HL-60/S4 treated with phorbol 12-myristate 13-acetate at 8.2 ng/mL for 4 days and 3 days (cell line): ENCODE measurements at regions not wholly inside any gene's neighbourhood (a gene's known extent, or its start where the extent isn't known, plus 50 kb on each side); places are given as distances from the start of the nearest gene placed in this dataset.
"Not testable (repeated sequence)": the region's sequence is repeated elsewhere in the genome, so short reads cannot be mapped to it uniquely, and the experiment has no call there.

Experiments used
- in situ Hi-C: fragments of 300-500 bp; cut with MboI; formaldehyde crosslinking; loops from 2 replicates; pipeline ENCODE4 v1.15.0; 2022; ENCODE audit warnings: low sequenced_read_pairs

DNA sequence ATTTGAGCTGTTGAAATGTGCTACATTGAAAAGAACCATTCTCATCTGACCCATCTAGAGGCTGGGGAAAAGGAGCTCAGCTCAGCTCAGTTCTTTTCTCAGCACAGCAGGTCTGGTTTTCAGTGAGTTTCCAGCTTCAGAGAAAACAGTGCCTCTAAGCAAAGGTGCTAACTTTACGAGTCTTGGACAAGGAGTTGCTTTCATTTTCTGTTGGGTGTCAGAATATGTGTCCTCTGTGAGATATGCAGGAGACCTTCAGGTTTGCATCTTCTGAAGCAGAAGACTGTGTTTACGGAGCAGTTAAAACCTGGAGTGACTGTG, 321.3 kb upstream of the USP24 start:
- in situ Hi-C loops: no loop called here

- in situ Hi-C loops: no loop called here
Measured at GRCh38 chr1:55535724-55536544, 320.8 kb upstream of the USP24 start.

GRCh38 chr1:55534565-55535121, 319.5 kb upstream of the USP24 start:
- in situ Hi-C loops: no loop called here

- in situ Hi-C loops: no loop called here
Measured at GRCh38 chr1:55531644-55532043, 316.5 kb upstream of the USP24 start.

DNA sequence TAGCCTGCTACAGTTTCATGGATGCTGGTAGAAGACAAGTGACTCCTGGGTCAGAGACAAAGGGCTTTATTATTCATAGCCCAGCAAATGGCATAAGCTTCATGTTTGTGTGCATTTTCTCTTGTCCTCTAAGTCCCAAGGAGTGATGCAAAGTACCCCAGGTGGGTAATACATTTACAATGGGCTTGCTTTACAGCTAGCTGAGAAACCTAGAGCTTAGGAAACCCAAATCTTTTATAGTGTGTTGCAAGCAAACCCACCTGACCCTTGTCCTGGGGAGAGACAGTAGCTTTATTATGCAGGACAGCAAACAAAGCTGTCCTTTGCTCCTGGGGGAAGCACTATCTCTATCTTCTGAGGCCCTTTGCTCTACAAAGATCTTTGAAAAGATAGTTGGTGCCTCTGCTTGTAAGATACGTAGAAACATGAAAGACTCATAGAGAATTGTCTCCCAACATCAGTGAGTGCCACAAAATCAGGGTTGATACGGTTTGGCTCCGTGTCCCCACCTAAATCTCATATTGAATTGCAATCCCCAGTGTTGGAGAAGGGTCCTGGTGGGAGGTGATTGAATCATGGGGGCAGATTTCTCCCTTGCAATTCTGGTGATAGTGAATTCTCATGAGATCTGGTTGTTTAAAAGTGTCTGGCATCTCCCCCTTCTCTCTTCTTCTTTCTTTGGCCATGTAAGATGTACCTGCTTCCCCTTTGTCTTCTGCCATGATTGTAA, 315.8 kb upstream of the USP24 start:
- in situ Hi-C loops: no loop called here

- in situ Hi-C loops: no loop called here
Measured at GRCh38 chr1:55529017-55529416, 313.9 kb upstream of the USP24 start.

GRCh38 chr1:55527831-55528230, 312.7 kb upstream of the USP24 start:
- in situ Hi-C loops: no loop called here

GRCh38 chr1:55526716-55527115, 311.6 kb upstream of the USP24 start:
- in situ Hi-C loops: no loop called here

GRCh38 chr1:55524006-55524405, 308.8 kb upstream of the USP24 start:
- in situ Hi-C loops: no loop called here

- in situ Hi-C loops: no loop called here
Measured at GRCh38 chr1:55522982-55523381, 307.8 kb upstream of the USP24 start.

DNA sequence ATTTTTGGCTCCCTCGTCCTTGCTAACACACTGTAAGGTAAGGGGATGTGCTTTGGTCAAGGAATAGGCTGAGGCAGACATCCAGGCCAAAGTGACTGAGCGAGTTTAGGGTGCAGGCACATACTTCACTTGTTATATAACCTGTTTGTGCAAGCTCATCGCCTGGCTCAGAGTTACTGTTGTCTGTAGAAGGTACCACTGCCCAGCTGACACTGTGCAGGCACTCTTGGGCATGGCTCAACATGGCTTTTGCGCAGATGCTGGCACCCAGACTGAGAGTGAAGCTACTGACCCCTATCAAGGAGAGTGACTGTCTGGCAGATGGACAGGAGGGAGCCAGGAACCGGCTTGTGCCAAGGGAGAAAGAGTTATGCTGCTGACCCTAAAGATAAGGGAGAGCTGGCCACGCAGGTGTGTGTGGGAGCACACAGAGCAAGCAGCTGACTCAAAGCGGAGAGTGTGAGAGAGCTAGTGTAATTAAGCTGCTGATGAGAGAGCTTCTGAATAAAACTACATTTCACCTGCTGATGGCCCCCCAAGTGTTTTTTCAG, 307.3 kb upstream of the USP24 start:
- in situ Hi-C loops: no loop called here

- in situ Hi-C loops: no loop called here
Measured at GRCh38 chr1:55520861-55521260, 305.7 kb upstream of the USP24 start.

GRCh38 chr1:55519937-55520683, 304.9 kb upstream of the USP24 start:
- in situ Hi-C loops: no loop called here

DNA sequence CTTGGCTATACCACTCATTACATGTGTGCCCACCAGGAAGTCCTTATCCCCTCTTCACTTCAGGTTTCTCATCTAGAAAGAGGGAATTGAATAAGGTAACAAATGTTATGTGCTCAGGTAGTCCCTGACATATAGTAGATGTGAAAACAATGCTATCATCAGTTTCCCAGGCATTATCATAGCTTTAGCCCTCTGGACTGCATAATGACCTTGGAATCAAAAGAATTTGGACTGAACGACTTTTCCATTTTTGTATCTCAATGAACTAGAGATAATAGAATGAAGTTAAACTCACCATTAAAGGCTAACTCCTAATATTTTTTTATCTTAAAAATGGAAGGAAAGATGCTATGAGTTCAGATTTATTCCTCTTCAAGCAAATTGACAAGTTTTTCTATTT, 304.1 kb upstream of the USP24 start:
- in situ Hi-C loops: no loop called here

DNA sequence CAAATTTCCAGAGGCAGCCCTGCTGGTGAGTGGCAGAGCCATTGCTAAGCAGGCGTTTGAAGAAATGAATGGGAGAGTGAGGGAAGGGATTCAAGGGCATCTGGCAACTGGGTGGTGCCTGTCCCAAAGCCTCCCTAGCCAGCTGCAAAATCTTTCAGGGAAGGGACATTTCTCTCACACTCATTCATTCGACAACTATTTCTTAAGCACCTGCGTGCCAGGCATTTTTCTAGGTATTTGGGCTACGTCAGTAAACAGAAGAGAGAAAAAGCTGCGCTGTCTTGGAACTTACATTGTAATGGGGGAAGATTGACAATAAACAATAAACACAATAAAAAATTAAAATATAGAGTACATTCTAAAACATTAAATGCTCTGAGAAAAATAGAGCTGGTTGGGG, 301.9 kb upstream of the USP24 start:
- in situ Hi-C loops: no loop called here

- in situ Hi-C loops: not testable (repeated sequence)
Measured at GRCh38 chr1:55514571-55514970, 299.4 kb upstream of the USP24 start.

GRCh38 chr1:55512466-55512865, 297.3 kb upstream of the USP24 start:
- in situ Hi-C loops: no loop called here

DNA sequence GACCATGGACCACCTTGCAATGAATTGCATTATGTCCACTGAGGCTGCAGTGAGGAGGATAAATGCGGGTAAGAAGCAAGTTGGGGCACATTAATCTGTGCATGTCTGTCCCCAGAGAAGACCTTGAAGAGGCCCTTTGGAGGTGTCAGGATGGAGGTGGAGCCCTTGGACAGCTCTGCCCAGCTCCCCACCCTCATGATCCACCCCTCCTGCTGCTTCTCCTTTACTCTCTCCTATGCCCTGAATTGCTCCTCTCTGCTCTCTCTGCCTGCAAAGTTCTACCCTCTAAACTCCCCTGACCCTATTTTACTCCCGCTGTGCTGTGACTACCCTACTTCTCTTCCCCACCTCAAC, 292.4 kb upstream of the USP24 start:
- in situ Hi-C loops: no loop called here

DNA sequence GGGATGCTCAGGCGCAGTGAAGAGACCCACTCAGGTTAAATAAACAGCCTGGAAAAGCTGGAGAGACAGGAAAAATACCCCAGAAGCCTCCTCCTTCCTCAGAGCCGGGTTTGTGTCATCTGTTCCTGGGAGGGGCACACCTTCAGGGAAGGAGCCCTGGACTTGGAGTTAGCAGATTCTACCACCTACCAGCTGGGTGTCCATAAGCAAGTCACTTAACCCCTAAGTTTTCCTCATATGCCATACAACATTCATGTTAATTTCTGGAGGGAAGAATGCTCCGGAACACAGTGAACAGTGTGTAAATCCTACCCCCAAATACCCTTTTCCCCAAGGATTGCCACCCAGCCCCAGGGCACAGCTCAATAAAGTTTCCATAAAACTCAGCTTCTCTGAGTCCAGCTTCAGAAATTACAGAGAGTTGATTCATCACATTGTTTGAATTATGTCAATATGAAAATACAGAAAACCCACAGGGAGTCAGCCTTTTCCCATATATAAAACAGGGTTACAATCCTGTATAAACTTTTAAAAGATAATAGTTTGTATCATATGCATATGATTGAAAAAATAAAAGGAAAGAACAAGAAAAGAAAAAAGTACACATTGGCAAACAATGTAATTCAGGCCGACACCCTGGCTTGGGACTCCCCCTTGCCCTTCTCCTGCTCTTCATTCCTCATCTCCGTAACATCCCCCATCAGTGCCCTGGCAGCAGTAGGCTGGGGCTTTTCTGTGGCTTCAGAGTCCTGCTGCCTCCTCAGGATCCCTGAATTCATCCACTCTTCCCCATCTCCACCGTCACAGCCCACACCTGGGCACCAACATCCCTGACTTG, 291.8 kb upstream of the USP24 start:
- in situ Hi-C loops: no loop called here

GRCh38 chr1:55505326-55505725, 290.2 kb upstream of the USP24 start:
- in situ Hi-C loops: no loop called here
